ENCODE measurements at regions not wholly inside any gene's neighbourhood (a gene's known extent, or its start where the extent isn't known, plus 50 kb on each side); places are given as distances from the start of the nearest gene placed in this dataset.

DNA sequence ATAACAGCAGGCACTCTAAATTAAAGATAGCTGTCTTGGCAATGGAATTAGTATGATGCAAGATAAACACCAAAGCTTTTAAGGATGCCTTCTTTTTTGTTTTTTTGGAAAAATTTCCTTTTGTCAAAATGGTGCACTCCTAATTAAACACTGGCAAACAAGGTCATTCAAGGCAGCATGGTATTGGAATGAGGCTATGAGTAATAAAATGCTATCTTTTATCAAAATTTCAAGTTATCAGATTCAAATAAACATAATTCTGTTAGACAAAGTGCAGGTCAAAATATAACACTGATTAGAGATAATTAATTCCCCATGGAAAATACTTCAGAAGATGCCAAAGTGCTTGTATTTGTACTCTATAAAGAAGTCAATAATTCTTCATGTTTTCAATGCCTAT, 514.1 kb downstream of the TENT5A start:
- TF ChIP-seq, protein P1, sequence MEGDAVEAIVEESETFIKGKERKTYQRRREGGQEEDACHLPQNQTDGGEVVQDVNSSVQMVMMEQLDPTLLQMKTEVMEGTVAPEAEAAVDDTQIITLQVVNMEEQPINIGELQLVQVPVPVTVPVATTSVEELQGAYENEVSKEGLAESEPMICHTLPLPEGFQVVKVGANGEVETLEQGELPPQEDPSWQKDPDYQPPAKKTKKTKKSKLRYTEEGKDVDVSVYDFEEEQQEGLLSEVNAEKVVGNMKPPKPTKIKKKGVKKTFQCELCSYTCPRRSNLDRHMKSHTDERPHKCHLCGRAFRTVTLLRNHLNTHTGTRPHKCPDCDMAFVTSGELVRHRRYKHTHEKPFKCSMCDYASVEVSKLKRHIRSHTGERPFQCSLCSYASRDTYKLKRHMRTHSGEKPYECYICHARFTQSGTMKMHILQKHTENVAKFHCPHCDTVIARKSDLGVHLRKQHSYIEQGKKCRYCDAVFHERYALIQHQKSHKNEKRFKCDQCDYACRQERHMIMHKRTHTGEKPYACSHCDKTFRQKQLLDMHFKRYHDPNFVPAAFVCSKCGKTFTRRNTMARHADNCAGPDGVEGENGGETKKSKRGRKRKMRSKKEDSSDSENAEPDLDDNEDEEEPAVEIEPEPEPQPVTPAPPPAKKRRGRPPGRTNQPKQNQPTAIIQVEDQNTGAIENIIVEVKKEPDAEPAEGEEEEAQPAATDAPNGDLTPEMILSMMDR (IDR thresholded peaks at IDR 0.05; ENCODE audit: poor library complexity, severe bottlenecking), result no peak
- no peaks in the 10 kb centered on the region for H3K36me3 ChIP-seq (ENCODE audit: low read depth)
- H3K27ac ChIP-seq (ENCODE audit: poor library complexity, severe bottlenecking), result no peak overlapping the region
- H3K4me3 ChIP-seq (ENCODE audit: severe bottlenecking), result no peak overlapping the region
- DNase-seq (ENCODE audit: low spot score) (no peak), ATAC-seq (ENCODE audit: low read depth) (no peak)
- H3K4me1 ChIP-seq (ENCODE audit: insufficient read depth, poor library complexity, severe bottlenecking), result no peaks in the 10 kb centered on the region
- H3K27me3 ChIP-seq (ENCODE audit: insufficient read depth, poor library complexity, severe bottlenecking), result no peaks in the 10 kb centered on the region
- no peaks in the 10 kb centered on the region for H3K9me3 ChIP-seq (ENCODE audit: severe bottlenecking)

DNA sequence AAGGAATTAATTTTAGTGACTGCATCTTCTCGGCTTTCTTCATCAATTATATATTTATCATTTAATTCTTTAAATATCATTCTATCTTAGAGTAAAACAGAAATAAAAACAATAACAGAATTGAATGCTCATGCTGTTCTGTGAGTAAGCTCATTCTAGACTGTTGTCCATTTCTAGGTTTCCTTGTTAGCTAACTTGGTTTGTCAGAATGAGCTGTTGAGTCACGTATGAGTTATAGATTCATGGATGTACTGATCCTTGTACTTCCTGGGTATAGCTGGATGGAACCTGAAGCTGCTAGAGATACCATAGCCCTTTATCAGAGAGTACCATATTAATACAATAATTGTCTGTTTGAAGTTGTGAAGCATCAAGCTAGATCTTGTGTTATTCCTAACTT, 515.3 kb downstream of the TENT5A start:
- DNase-seq (ENCODE audit: low spot score) (no peak), ATAC-seq (ENCODE audit: low read depth) (no peak)
- Histone ChIP-seq H3K27me3 (ENCODE audit: insufficient read depth, poor library complexity, severe bottlenecking) (no peaks in the 10 kb centered on the region), H3K36me3 (ENCODE audit: low read depth) (no peaks in the 10 kb centered on the region), H3K27ac (ENCODE audit: poor library complexity, severe bottlenecking) (no peak overlapping the region), H3K4me3 (ENCODE audit: severe bottlenecking) (no peak overlapping the region), H3K4me1 (ENCODE audit: insufficient read depth, poor library complexity, severe bottlenecking) (no peaks in the 10 kb centered on the region), H3K9me3 (ENCODE audit: severe bottlenecking) (no peaks in the 10 kb centered on the region)
- TF ChIP-seq, protein P1 (IDR thresholded peaks at IDR 0.05; ENCODE audit: poor library complexity, severe bottlenecking), result no peak

DNA sequence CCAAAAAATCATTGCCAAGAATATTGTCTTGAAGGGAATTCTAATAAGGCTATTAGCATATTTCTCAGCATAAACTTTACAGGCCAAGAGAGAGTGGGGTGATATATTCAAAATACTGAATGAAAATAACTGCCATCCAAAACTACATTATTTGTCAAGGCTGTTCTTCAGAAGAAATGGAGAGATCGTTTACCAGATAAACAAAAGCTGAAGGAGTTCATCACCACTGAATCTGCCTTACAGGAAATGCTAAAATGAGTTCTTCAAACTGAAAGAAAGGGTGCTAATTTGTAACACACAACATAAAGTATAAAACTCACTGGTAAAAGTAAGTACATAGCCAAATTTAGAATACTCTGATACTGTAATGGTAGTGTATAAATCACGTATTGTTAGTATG, 517.0 kb downstream of the TENT5A start:
- no peak overlapping the region for H3K27ac ChIP-seq (ENCODE audit: poor library complexity, severe bottlenecking)
- H3K27me3 ChIP-seq (ENCODE audit: insufficient read depth, poor library complexity, severe bottlenecking), result no peaks in the 10 kb centered on the region
- no peaks in the 10 kb centered on the region for H3K9me3 ChIP-seq (ENCODE audit: severe bottlenecking)
- TF ChIP-seq, protein P1 (IDR thresholded peaks at IDR 0.05; ENCODE audit: poor library complexity, severe bottlenecking), result no peak
- H3K36me3 ChIP-seq (ENCODE audit: low read depth), result no peaks in the 10 kb centered on the region
- no peak overlapping the region for H3K4me3 ChIP-seq (ENCODE audit: severe bottlenecking)
- no peak for DNase-seq (ENCODE audit: low spot score)
- ATAC-seq (ENCODE audit: low read depth), result no peak
- H3K4me1 ChIP-seq (ENCODE audit: insufficient read depth, poor library complexity, severe bottlenecking), result no peaks in the 10 kb centered on the region

DNA sequence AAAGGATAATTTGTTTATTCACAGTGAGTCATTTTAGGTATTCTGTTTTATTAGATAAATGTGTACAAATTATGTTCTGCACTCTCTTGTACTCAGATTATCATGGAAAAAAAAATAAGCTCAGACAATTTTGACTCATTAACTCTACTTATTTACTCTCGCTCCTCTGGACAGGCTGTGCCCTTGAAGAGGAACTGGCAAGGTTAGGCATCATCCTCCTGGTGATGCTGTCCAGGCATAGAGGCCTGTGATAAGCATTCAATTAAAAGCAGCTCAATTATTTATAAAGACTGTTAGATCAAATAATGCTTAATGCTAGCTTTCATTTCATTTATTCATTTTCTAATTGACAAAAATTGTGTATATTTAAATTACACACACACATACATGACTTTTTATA, 518.5 kb downstream of the TENT5A start:
- no peak for DNase-seq (ENCODE audit: low spot score)
- ATAC-seq (ENCODE audit: low read depth), result no peak
- no peaks in the 10 kb centered on the region for H3K36me3 ChIP-seq (ENCODE audit: low read depth)
- TF ChIP-seq, protein P1 (IDR thresholded peaks at IDR 0.05; ENCODE audit: poor library complexity, severe bottlenecking), result no peak
- no peaks in the 10 kb centered on the region for H3K4me1 ChIP-seq (ENCODE audit: insufficient read depth, poor library complexity, severe bottlenecking)
- no peak overlapping the region for H3K4me3 ChIP-seq (ENCODE audit: severe bottlenecking)
- no peaks in the 10 kb centered on the region for H3K27me3 ChIP-seq (ENCODE audit: insufficient read depth, poor library complexity, severe bottlenecking)
- no peaks in the 10 kb centered on the region for H3K9me3 ChIP-seq (ENCODE audit: severe bottlenecking)
- H3K27ac ChIP-seq (ENCODE audit: poor library complexity, severe bottlenecking), result no peak overlapping the region

DNA sequence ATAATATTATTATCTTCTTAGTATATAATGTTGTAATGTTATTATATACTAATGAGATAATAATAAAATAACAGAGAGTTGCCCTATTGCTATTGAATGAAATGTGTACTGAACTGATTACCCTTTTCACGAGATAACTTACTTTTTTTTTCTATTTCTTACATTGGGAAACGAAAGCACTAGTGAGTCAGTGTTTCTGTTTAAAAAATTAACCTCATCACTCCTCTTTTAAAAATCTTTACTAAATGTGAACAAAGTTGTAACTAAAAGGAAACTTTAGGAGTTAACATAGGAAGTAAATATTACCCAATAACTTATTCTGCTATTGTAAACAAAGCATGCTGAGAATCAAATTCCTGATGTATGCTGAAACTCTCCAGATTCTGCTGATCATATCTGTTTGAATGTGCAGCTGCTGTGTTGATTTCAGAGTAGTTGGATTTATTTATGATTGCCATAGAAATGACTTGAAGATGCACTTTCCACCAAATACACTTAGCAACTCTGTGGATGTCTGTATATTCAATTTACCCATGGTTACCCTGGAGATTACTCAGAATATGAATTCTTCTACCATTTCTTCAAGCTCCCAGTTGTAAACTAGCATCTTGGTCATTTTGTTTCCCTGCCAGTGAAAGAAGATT, 523.4 kb downstream of the TENT5A start:
- no peak overlapping the region for H3K4me3 ChIP-seq (ENCODE audit: severe bottlenecking)

More for the DNA sequence above, 523.4 kb downstream of the TENT5A start:
- H3K9me3 ChIP-seq (ENCODE audit: severe bottlenecking), result no peaks in the 10 kb centered on the region
- DNase-seq (ENCODE audit: low spot score) (no peak), ATAC-seq (ENCODE audit: low read depth) (no peak)
- H3K27ac ChIP-seq (ENCODE audit: poor library complexity, severe bottlenecking), result no peak overlapping the region
- no peaks in the 10 kb centered on the region for H3K4me1 ChIP-seq (ENCODE audit: insufficient read depth, poor library complexity, severe bottlenecking)
- no peaks in the 10 kb centered on the region for H3K36me3 ChIP-seq (ENCODE audit: low read depth)
- no peaks in the 10 kb centered on the region for H3K27me3 ChIP-seq (ENCODE audit: insufficient read depth, poor library complexity, severe bottlenecking)
- TF ChIP-seq, protein P1 (IDR thresholded peaks at IDR 0.05; ENCODE audit: poor library complexity, severe bottlenecking), result no peak
